Osteocyte (in vitro differentiated cells): ENCODE measurements at regions not wholly inside any gene's neighbourhood (a gene's known extent, or its start where the extent isn't known, plus 50 kb on each side); places are given as distances from the start of the nearest gene placed in this dataset.
A peak's percentile ranks its signal among the peaks of the same experiment; 100 is the strongest.

Experiments used
- DNase-seq: peaks from one replicate; pipeline ENCODE4 v3.0.0; 2021; ENCODE audit warnings: mixed read lengths; ENCODE audit not compliant: unreplicated experiment; ENCODE audit errors: extremely low spot score
- H3K27ac Mint-ChIP-seq: one replicate; pipeline ENCODE4 v1.8.0; 2021; ENCODE audit warnings: mild to moderate bottlenecking, mixed read lengths; ENCODE audit not compliant: unreplicated experiment
- H3K27me3 Mint-ChIP-seq: one replicate; pipeline ENCODE4 v1.8.0; 2021; ENCODE audit warnings: mixed read lengths; ENCODE audit not compliant: unreplicated experiment
- H3K36me3 Mint-ChIP-seq: one replicate; pipeline ENCODE4 v1.8.0; 2021; ENCODE audit warnings: mixed read lengths; ENCODE audit not compliant: unreplicated experiment
- H3K4me1 Mint-ChIP-seq: one replicate; pipeline ENCODE4 v1.8.0; 2021; ENCODE audit warnings: mixed read lengths; ENCODE audit not compliant: unreplicated experiment
- H3K4me3 Mint-ChIP-seq: one replicate; pipeline ENCODE4 v1.8.0; 2021; ENCODE audit warnings: mild to moderate bottlenecking, moderate library complexity, mixed read lengths; ENCODE audit not compliant: unreplicated experiment
- H3K9me3 Mint-ChIP-seq: one replicate; pipeline ENCODE4 v1.8.0; 2021; ENCODE audit warnings: mixed read lengths; ENCODE audit not compliant: unreplicated experiment
- TF ChIP-seq, protein P1 (sequence below): fragments of 200-600 bp; sonication (generic); IDR thresholded peaks from 2 replicates; pipeline ENCODE4 v1.5.0; 2021; ENCODE audit warnings: antibody characterized with exemption, mild to moderate bottlenecking, moderate library complexity

DNA sequence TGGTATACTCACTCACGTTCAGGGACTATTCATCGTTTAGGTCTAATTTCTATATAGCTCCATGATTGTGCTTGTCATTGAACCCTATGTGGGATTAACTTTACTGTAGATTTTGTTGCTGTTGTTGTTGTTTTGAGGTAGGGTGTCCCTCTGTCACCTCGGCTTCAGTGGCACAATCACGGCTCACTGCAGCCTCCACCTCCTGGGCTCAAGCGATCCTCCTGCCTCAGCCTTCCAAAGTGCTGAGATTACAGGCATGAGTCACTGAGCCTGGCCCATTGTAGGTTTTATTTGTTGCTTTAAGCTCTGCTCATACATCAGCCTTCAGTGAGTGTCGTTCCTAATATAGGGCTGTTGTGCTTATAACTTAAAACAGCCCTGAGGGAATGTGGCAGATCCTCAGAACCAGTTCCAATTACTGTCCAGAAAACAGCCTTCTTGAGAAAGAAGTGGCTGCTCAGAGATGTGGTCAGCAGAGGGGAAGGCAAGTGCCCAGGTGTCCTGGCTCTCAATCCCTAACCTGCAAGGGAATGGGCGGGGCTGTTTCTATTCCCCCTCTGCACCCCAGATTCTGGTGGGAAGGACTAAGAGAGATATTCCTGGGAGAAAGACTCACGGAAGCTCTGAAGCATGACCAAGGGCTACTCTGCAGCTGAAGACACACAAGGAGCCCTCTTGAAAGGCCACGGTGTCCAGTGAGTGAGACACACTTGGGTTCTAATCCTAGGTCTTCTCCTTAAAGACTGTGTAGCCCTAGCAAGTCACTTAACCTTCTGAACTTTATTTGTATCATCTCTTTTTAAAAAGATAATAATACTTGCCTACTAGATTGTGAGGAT lies 79.6 kb upstream of the LCLAT1 start:
- H3K9me3 Mint-ChIP-seq = no peaks in the 10 kb centered on the region
- H3K4me1 Mint-ChIP-seq = peaks cover 24% of the 10 kb centered on the region
- TF ChIP-seq, protein P1, sequence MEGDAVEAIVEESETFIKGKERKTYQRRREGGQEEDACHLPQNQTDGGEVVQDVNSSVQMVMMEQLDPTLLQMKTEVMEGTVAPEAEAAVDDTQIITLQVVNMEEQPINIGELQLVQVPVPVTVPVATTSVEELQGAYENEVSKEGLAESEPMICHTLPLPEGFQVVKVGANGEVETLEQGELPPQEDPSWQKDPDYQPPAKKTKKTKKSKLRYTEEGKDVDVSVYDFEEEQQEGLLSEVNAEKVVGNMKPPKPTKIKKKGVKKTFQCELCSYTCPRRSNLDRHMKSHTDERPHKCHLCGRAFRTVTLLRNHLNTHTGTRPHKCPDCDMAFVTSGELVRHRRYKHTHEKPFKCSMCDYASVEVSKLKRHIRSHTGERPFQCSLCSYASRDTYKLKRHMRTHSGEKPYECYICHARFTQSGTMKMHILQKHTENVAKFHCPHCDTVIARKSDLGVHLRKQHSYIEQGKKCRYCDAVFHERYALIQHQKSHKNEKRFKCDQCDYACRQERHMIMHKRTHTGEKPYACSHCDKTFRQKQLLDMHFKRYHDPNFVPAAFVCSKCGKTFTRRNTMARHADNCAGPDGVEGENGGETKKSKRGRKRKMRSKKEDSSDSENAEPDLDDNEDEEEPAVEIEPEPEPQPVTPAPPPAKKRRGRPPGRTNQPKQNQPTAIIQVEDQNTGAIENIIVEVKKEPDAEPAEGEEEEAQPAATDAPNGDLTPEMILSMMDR = no peak
- no peak for DNase-seq
- no peaks in the 10 kb centered on the region for H3K36me3 Mint-ChIP-seq
- H3K27ac Mint-ChIP-seq = no peak overlapping the region
- no peak overlapping the region for H3K4me3 Mint-ChIP-seq
- H3K27me3 Mint-ChIP-seq = no peaks in the 10 kb centered on the region

DNA sequence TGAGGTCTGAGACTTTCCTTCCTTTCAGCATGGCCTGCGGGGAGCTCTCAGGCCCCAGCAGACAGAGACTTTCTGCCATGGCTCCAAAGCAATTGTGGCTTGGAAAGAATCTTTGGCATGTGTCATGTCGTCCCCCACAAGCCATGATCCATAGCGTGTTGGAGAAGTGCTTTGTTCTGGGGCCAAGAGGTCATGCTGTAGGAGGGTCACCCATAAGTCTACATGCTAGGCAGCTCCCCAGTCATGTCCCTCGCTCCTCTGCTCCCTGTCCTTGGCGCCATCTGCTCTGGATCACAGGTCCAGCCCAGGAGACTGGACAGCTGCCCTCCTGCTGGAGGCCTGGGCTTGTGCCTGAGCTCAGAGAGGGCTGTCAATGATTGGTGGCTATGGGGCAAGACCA lies 78.8 kb upstream of the LCLAT1 start:
- no peaks in the 10 kb centered on the region for H3K27me3 Mint-ChIP-seq
- no peaks in the 10 kb centered on the region for H3K36me3 Mint-ChIP-seq
- peaks cover 22% of the 10 kb centered on the region for H3K4me1 Mint-ChIP-seq
- H3K9me3 Mint-ChIP-seq = no peaks in the 10 kb centered on the region
- peak; percentile 62 for DNase-seq
- H3K27ac Mint-ChIP-seq = no peak overlapping the region
- no peak overlapping the region for H3K4me3 Mint-ChIP-seq
- TF ChIP-seq, protein P1 = no peak

DNA sequence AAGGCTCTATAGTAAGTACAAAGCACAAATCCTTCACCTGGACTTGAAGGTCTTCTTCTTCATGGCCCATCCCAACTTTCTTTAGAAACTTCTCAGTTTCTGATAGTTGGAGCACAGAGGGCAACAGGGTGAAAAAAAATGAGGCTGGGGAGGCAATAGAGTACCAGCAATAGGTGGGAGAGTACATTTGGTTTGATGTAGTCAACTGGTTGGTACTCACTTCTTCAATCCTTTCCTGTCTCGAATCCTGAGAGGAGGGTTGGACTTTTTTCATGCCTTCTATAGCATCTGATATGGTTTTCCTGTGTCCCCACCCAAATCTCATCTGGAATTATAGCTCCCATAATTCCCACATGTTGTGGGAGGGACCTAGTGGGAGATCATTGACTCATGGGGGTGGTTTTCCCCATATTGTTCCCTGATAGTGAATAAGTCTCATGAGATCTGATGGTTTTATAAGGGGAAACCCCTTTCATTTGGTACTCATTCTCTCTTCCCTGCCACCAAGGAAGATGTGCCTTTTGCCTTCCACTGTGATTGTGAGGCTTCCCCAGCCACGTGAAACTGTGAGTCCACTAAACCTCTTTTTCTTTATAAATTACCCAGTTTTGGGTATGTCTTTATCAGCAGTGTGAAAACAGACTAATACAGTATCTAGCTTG lies 75.9 kb upstream of the LCLAT1 start:
- Mint-ChIP-seq H3K4me1 (peaks cover 30% of the 10 kb centered on the region), H3K27me3 (no peaks in the 10 kb centered on the region), H3K27ac (no peak overlapping the region), H3K36me3 (no peaks in the 10 kb centered on the region), H3K4me3 (no peak overlapping the region), H3K9me3 (no peaks in the 10 kb centered on the region)
- TF ChIP-seq, protein P1 = no peak
- no peak for DNase-seq

DNA sequence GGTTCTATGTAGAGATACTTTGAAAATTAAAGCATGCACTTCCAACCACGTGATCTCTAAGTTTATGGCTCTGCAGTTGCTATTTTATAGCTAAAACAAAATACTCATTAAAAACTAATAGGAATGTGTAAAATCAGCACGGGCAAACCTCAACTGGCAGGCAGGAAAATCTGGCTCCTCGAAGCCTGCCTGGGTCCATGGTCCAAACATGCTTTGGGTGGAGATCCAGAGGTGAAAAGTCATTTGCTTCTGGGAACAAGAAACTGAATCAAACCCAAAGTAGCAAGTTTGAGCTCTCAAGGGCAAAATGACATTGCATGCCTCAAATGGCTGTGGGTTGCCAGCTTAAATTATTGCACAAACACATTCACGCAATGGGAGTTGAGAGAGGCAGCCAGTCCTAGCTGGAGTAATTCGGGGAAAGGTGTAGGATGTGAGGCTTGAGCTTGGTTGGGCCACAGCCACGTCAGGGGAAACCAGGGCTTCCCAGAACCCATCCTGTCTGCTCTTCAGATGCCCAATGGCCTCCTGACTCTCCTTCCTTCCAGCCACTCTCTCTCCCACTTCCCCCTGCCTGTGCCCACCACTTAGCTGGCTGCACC lies 75.2 kb upstream of the LCLAT1 start:
- H3K9me3 Mint-ChIP-seq = no peaks in the 10 kb centered on the region
- TF ChIP-seq, protein P1 = no peak
- H3K4me3 Mint-ChIP-seq = no peak overlapping the region
- peaks cover 28% of the 10 kb centered on the region for H3K4me1 Mint-ChIP-seq
- peak overlapping the region; percentile 58 for H3K27ac Mint-ChIP-seq
- H3K36me3 Mint-ChIP-seq = no peaks in the 10 kb centered on the region
- no peaks in the 10 kb centered on the region for H3K27me3 Mint-ChIP-seq
- no peak for DNase-seq

DNA sequence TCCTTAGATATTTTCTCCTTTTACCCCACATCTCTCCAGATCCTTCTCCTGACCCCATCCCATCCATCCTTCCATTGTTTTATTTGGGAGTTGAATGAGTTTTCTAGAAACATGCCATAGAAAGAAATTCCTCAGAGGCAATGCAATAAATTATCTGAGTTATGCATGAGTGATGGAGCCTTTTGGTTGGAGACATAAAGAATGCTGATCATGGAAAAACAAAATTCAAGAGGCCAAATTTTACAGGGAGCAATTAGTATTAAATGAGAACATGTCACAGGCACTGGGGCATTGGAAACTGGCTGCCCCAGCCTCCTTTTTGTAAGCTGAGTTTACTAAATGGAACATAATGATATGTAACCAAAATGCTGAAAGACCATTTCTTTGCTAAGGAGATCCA lies 74.2 kb upstream of the LCLAT1 start:
- Mint-ChIP-seq H3K4me3 (no peak overlapping the region), H3K27me3 (no peaks in the 10 kb centered on the region), H3K9me3 (no peaks in the 10 kb centered on the region), H3K36me3 (no peaks in the 10 kb centered on the region), H3K27ac (peak overlapping the region; percentile 14), H3K4me1 (peaks cover 28% of the 10 kb centered on the region)
- TF ChIP-seq, protein P1 = no peak
- DNase-seq = no peak
